HepG2 (cell line): ENCODE measurements at regions not wholly inside any gene's neighbourhood (a gene's known extent, or its start where the extent isn't known, plus 50 kb on each side); places are given as distances from the start of the nearest gene placed in this dataset.
A peak's percentile ranks its signal among the peaks of the same experiment; 100 is the strongest.

ENCODE experiments used
- ARID2 ChIP-seq: sonication (generic); formaldehyde crosslinking; IDR thresholded peaks from 2 replicates; pipeline ENCODE4 v1.8.1; 2022; ENCODE audit warnings: mild to moderate bottlenecking, missing genetic modification reagents, borderline replicate concordance
- ASH2L ChIP-seq: fragments of 300-600, 200-600 bp; sonication (generic); IDR thresholded peaks from 2 replicates; pipeline ENCODE4 v1.7.0; 2017; ENCODE audit warnings: low read depth, mild to moderate bottlenecking, moderate library complexity, mixed read lengths, low read length; ENCODE audit not compliant: insufficient read length
- GATAD2A ChIP-seq: IDR thresholded peaks from 2 replicates; pipeline ENCODE4 v1.6.1; 2016
- GPN1 ChIP-seq: sonication (generic); formaldehyde crosslinking; IDR thresholded peaks from 2 replicates; pipeline ENCODE4 v1.5.1; 2020; ENCODE audit warnings: missing genetic modification reagents, borderline replicate concordance
- MEIS1 ChIP-seq: sonication (generic); formaldehyde crosslinking; IDR thresholded peaks from 2 replicates; pipeline ENCODE4 v1.9.0; 2021; ENCODE audit warnings: mild to moderate bottlenecking, missing genetic modification reagents, moderate library complexity, borderline replicate concordance
- MNT ChIP-seq: fragments of 450-650 bp; IDR thresholded peaks from 2 replicates; pipeline ENCODE4 v1.6.1; 2016
- MYC ChIP-seq: sonication (generic); formaldehyde crosslinking; IDR thresholded peaks from 2 replicates; pipeline ENCODE4 v1.9.0; 2021; ENCODE audit warnings: missing genetic modification reagents, borderline replicate concordance
- PRDM10 ChIP-seq: sonication (generic); formaldehyde crosslinking; IDR thresholded peaks from 2 replicates; pipeline ENCODE4 v1.4.0; 2020; ENCODE audit warnings: low read depth, missing genetic modification reagents
- SNAPC5 ChIP-seq: sonication (generic); formaldehyde crosslinking; IDR thresholded peaks from 2 replicates; pipeline ENCODE4 v1.8.1; 2023; ENCODE audit warnings: mild to moderate bottlenecking, missing genetic modification reagents, borderline replicate concordance
- SP5 ChIP-seq: IDR thresholded peaks from 2 replicates; pipeline ENCODE4 v1.6.1; 2016; ENCODE audit warnings: low read depth, borderline replicate concordance
- TFDP2 ChIP-seq: sonication (generic); formaldehyde crosslinking; IDR thresholded peaks from 2 replicates; pipeline ENCODE4 v1.4.0; 2020; ENCODE audit warnings: missing genetic modification reagents
- ZNF232 ChIP-seq: sonication (generic); formaldehyde crosslinking; IDR thresholded peaks from 2 replicates; pipeline ENCODE4 v1.4.0; 2020; ENCODE audit warnings: missing genetic modification reagents, borderline replicate concordance
- ZNF281 ChIP-seq: sonication (generic); formaldehyde crosslinking; IDR thresholded peaks from 2 replicates; pipeline ENCODE4 v1.4.0; 2020; ENCODE audit warnings: missing genetic modification reagents, borderline replicate concordance
- ZNF296 ChIP-seq: sonication (generic); formaldehyde crosslinking; conservative IDR thresholded peaks from 2 replicates; pipeline ENCODE4 v1.5.0; 2020; ENCODE audit warnings: mild to moderate bottlenecking, missing genetic modification reagents
- ZNF629 ChIP-seq: sonication (generic); formaldehyde crosslinking; conservative IDR thresholded peaks from 2 replicates; pipeline ENCODE4 v1.5.0; 2020; ENCODE audit warnings: missing genetic modification reagents
- ZNF816 ChIP-seq: sonication (generic); formaldehyde crosslinking; IDR thresholded peaks from 2 replicates; pipeline ENCODE4 v1.8.0; 2022; ENCODE audit warnings: missing genetic modification reagents, mild to moderate bottlenecking, borderline replicate concordance

GRCh38 chr20:50366270-50367103, 143.7 kb upstream of the PTPN1 start (continued):
- peak; percentile 38; the same call in 1 of the 2 replicates for TF ChIP-seq MEIS1 (CRISPR knock-in tag)
- TF ChIP-seq GPN1 (CRISPR knock-in tag) = no peak
- TF ChIP-seq ZNF232 = peak; percentile 67; the same call in 1 of the 2 replicates
- TF ChIP-seq MYC = 0 out of 2 replicates have a peak, but pooled peaks have one; percentile 36
- TF ChIP-seq ASH2L = peak; percentile 83
- peak; percentile 78; the same call in 1 of the 2 replicates for TF ChIP-seq SNAPC5 (CRISPR knock-in tag)
- TF ChIP-seq ZNF629 (CRISPR knock-in tag) = peak; percentile 86
- TF ChIP-seq SP5 (CRISPR knock-in tag) = peak; percentile 97
- no peak for TF ChIP-seq ZNF816 (CRISPR knock-in tag)
- TF ChIP-seq ARID2 (CRISPR knock-in tag) = 0 out of 2 replicates have a peak, but pooled peaks have one; percentile 27
- TF ChIP-seq TFDP2 (CRISPR knock-in tag) = peak; percentile 46
- peak; percentile 71; the same call in 1 of the 2 replicates for TF ChIP-seq ZNF281 (CRISPR knock-in tag)
- peak; percentile 99 for TF ChIP-seq GATAD2A
- no peak for TF ChIP-seq ZNF296 (CRISPR knock-in tag)
- peak; percentile 99 for TF ChIP-seq PRDM10 (CRISPR knock-in tag)
- TF ChIP-seq MNT = peak; percentile 57
